Epithelial cell of proximal tubule (primary cell): ENCODE measurements at regions not wholly inside any gene's neighbourhood (a gene's known extent, or its start where the extent isn't known, plus 50 kb on each side); places are given as distances from the start of the nearest gene placed in this dataset.

Experiments used
- DNase-seq: peaks from one replicate; pipeline ENCODE4 v3.0.0-alpha.2; 2011; ENCODE audit warnings: low read depth
- H3K4me3 ChIP-seq: 2 replicates; pipeline ENCODE4 v1.5.1; 2011; ENCODE audit warnings: low read depth, mild to moderate bottlenecking, low read length
- CTCF ChIP-seq: conservative IDR thresholded peaks from 2 replicates; pipeline ENCODE4 v1.5.1; 2012; ENCODE audit warnings: low read depth, mild to moderate bottlenecking, low read length

GRCh38 chr6:2441601-2442475 is 196.4 kb upstream of the GMDS start:
- no peak for TF ChIP-seq CTCF
- no peak for DNase-seq
- H3K4me3 ChIP-seq: no peak overlapping the region

- DNase-seq: no peak
- no peak overlapping the region for H3K4me3 ChIP-seq
- no peak for TF ChIP-seq CTCF
Observed at GRCh38 chr6:2440516-2440915, 195.1 kb upstream of the GMDS start.

- DNase-seq: no peak
- H3K4me3 ChIP-seq: no peak overlapping the region
- no peak for TF ChIP-seq CTCF
Observed at GRCh38 chr6:2439632-2440031, 194.2 kb upstream of the GMDS start.

- no peak for DNase-seq
- no peak overlapping the region for H3K4me3 ChIP-seq
- no peak for TF ChIP-seq CTCF
Observed at GRCh38 chr6:2439082-2439481, 193.7 kb upstream of the GMDS start.

GRCh38 chr6:2436410-2437154 is 191.2 kb upstream of the GMDS start:
- DNase-seq: no peak
- TF ChIP-seq CTCF: no peak
- no peak overlapping the region for H3K4me3 ChIP-seq

- DNase-seq: no peak
- no peak overlapping the region for H3K4me3 ChIP-seq
- no peak for TF ChIP-seq CTCF
Observed at GRCh38 chr6:2435323-2435722, 189.9 kb upstream of the GMDS start.
